GM18498 (cell line): ENCODE measurements at regions not wholly inside any gene's neighbourhood (a gene's known extent, or its start where the extent isn't known, plus 50 kb on each side); places are given as distances from the start of the nearest gene placed in this dataset.
"Not testable (repeated sequence)": the region's sequence is repeated elsewhere in the genome, so short reads cannot be mapped to it uniquely, and the experiment has no call there.

Source experiments
- ATAC-seq: cut with Tn5 transposase; IDR thresholded peaks from one replicate; pipeline ENCODE4 v1.9.1; 2021; ENCODE audit warnings: mild to moderate bottlenecking, moderate library complexity; ENCODE audit not compliant: unreplicated experiment

DNA sequence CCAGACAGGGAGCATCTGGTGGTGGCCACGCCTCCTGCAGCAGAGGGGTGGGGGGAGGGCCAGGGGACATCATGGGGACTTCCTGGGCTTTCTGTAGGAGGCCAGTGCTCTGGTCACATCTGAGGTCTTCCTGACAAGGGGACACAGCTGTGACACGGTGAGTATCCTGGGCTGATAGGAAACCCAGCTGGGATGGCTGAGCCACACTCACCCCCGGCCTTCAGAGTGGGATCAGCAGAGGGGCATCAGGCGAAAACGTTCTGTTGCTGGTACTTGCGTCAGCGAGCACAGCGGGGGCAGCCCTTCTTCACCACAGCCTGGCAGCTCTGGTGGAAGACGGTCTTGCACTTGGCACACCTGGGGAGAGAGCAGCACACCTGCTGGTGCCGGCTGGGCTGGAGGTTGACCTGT, 122.9 kb upstream of the SMURF2 start:
- no peak for ATAC-seq

DNA sequence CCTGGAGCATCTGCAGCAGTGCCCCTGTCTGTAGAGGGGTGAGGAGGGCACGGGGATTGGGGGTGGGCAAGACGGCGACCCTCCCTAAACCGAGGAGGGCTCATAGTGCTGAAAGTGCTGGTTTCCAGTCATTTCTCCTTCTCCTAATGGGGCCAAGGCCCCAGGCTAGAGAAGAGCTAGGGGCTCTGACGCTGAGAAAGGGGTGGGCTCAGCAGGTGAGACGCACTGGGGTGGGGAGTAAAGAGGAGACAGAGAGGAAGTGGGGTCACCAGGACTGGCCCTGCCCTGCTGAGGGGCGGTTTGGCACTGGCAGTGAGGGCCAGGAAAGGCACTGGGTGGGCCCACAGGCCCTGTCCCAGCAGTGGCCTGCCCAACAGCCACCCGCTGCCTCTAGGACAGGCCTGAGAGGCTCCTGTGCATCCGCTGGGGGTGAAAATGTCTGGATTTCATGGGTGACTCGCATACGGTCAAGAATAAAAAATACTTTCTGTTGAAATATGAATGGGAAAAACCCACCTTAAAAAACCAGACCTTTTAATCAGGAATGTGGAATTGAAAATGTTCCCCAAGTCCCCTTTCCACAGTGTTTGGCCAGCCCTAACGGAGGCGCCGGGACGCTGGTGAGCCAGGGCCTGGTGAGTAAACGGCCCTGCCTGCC, 122.4 kb upstream of the SMURF2 start:
- ATAC-seq = no peak

- no peak for ATAC-seq
Measured at GRCh38 chr17:64783556-64784352, 121.6 kb upstream of the SMURF2 start.

DNA sequence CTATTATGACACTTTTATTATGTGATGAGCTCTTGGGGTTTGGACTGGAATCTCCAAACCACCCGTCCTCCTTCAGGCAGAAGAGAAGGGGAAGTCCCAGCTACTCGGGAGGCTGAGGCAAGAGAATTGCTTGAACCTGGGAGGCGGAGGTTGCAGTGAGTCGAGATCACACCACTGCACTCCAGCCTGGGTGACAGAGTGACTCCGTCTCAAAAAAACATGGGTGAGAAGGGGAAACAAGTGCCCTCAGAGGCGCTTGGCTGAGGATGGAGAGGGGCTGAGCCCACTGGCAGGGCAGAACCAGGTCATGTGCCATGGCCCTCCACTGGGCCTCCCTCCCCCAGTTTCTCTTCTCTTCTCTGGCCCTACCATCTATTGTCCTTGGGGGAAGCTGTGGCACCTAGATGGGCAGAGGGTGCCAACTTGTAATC, 120.9 kb upstream of the SMURF2 start:
- no peak for ATAC-seq

- no peak for ATAC-seq
Measured at GRCh38 chr17:64781810-64782555, 119.9 kb upstream of the SMURF2 start.

DNA sequence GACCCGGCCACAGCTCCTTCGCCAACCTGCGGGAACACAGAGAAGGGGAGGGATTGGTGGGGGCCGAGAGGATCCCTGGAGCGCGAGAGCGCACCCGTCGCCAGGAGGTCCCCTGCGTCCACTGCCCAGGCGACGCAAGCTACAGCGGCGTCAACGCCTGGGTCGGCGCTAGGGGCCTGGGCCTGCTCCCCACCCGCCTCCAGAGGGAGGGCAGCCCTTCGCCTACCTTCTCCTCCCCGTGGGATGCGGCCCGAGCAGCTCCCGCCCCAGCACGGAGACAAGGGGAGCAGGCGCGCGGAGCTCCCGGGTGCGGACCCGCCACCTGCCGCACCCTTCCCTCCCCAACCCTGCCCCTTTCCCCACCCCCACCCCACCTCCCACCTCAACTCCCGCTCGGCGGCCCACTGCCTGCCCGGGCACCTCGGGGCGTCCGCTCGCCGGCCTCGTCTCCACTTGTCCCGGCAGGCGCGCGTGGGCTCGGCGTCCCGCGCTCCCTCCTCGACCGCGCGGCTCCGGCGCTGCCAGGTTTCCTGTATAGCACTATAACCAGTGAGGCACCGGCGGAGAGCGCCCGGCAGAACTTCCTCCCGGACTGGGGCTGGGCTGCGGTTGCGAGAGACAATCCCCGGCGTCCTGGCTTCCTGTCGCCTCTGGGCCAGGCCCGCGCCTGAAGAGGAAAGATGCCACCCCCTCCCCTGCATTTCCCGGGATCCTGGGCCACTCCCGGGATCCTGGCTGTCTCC, 119.1 kb upstream of the SMURF2 start:
- ATAC-seq = no peak

DNA sequence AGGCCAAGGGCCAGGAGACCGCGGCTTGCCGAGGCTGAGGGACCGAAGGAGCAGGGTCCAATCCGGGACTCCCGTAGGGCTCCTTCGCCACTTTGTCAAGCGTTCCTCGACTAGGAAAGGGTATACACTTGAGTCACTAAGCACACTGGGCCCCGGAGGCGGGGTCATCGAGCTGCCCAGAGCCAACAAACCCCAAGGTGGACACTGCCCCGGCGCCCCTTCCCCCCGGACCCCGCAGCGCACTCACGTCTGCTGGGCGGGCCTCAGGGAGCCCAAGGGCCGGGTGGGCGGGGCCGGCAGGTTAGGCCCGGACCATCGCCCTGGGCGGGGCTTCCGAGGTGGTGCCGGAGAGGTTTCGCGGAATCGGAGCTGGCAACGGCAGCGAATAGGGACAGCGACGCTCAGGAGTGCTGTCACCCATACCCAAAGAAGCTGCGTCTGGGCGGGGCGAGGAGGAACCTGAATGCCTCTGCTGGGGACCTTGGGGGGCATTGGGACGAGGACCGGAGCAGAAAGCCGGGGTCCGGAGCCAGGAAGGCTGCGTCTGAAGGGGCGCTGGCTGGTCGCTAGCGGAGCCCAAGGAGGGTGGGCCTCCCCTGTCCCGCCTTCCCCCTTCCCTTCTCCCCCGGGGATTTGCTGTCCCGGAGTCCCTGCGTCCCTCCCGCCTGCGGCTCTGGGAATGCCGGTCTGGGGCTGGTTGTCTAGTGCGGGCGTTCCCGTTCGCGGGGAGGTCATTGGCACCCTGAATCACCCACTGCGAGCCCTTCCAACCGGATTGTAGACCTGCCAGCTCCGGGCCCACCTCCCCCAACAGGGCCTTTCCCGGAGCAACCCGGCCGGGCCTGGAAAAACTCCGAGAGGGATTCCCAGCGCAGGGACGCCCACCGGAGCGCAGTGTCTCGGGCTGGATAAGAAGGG, 118.2 kb upstream of the SMURF2 start:
- ATAC-seq = no peak

DNA sequence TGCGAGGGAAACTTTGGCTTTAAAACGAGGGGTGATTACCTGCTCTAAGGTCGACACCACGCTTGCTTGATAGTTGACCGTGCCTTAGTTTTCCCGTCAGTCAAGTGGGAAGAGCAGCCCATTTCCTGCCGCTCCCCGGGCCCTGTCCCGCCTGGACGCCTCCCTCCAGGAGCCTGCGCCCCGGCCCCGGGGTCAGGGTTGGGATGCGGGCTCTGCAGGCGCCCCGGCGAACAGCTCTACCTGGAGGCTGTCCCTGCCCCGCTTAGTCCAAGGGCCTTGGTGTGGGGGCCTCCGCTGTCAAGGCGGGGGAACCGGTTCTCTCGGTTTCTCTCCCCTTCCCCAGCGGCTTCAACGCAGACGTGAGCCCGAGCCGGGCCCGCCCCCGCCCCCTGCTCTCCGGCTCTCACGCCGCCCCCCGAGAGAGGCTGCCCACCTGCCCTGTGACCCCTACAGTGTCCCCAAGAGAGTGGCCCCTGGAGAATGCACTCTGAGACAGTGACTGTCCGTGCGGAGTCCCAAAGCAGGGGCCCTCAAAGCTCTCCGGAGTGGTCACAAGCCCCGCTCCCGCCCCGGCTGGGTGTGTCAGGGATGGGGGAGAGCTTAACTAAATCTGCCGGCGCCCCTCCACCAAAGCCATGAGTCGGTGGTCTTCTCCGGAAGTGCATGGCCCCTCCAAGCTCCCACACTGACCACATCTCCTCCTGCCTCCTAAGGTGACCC, 117.4 kb upstream of the SMURF2 start:
- no peak for ATAC-seq

GRCh38 chr17:64779098-64779375, 116.9 kb upstream of the SMURF2 start:
- not testable (repeated sequence) for ATAC-seq

DNA sequence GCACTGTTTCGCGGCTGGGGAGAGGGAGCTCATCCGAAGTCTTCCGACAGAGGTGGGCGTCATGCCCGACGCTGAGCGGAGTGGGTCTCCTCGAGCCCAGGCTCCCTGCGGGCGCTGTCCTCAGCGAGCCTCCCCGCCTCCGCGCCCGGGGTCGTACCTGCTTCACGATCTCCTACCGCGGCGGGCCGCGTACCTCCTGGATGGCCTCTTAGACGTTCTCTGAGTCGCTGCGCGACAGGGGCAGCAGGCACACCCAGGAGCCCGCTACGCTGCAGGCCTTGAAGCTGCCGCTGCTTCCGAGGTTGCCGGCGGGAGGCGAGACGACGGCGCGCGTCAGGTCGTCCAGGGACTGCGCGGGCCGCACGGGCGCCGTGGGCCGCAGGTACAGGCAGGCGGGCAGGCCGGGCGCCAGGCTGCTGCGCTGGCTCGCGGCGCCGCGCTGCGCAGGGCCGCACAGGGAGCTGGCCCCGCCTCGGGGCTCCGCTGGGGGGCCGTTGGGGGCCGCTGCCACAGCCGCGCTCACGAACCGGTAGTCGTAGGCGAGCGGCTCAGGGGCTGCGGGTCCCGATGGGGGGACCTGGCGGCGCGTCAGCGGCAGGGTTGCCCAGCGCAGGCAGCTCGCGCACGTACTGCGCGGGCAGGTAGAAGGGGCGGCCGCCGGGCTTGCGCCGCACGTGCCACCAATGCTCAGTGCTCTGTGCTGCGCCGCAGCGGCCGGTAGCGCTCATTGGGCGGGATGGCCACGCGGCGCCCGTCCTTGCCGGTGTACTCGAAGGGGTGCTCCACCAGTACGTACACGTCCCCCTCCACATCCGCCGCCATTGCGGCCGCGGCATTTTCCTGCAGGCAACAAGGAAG, 116.4 kb upstream of the SMURF2 start:
- no peak for ATAC-seq

GRCh38 chr17:64777415-64778239, 115.5 kb upstream of the SMURF2 start:
- no peak for ATAC-seq

GRCh38 chr17:64776720-64777414, 114.8 kb upstream of the SMURF2 start:
- peak; percentile 66 for ATAC-seq

- ATAC-seq = no peak
Measured at GRCh38 chr17:64775701-64776570, 113.8 kb upstream of the SMURF2 start.

GRCh38 chr17:64774888-64775540, 112.9 kb upstream of the SMURF2 start:
- no peak for ATAC-seq

- no peak for ATAC-seq
Measured at GRCh38 chr17:64773836-64774761, 112.0 kb upstream of the SMURF2 start.
